NCI-H524 treated with DMSO at 0.1 percent for 48 hours (cell line): ENCODE measurements at regions not wholly inside any gene's neighbourhood (a gene's known extent, or its start where the extent isn't known, plus 50 kb on each side); places are given as distances from the start of the nearest gene placed in this dataset.

Experiments used
- DNase-seq: peaks from one replicate; lab custom pipeline; 2025; lab: John Stamatoyannopoulos, UW

DNA sequence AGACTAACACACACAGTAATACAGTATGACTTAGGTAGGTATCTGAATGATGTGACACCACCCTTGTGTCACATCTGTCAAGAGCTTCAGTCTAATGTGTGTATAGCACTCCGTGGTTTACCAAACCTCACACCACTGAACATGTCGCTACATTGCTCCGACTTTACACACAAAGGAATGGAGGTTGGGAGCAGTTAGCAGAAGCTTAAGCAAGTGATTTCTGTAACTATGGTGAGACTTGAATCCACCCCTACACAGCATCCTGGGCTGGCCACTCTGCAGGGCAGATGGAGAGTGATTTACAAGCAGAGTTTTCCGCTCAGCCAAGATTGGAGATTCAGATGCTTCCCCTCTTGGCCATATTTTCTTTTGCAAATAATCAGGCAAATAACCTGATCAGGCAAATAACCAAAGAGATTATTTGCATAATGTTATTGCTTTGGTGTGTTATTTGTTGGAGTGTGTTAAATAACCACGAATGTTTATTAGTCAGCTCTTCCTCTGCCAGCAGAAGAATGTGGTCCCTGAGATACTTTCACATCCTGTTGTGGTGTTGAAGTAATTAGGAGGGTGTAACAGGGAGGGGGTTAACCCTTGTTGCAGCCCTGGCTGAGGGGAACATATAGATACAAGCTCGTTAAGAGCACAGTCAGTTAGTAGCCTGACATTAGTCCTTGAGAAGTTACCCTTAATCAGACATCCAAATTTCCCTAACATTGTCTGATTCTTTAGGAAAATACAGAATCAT is 92.8 kb downstream of the SNX18 start:
- DNase-seq = no peak

- no peak for DNase-seq
Measured at GRCh38 chr5:54608423-54609085, 91.0 kb downstream of the SNX18 start.

- no peak for DNase-seq
Measured at GRCh38 chr5:54607006-54607405, 89.4 kb downstream of the SNX18 start.

DNA sequence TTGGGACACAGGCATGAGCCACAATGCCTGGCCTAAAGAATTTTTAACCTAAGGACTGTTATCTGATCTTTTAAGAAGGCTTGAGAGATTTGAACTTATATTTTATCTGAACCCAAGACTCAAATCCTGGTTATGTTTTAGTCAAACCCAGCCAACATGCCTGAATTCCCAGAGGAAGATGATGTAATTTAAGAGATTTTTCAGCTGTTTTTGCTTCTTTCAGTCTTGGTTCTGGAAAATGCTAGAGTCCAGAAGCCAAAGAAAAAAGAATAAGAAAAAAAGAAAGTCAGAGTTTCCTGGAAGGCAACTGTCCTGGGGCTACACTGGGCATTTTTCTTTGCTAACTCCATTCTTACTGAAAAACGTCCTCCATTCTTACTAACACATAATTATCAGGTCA is 85.8 kb downstream of the SNX18 start:
- no peak for DNase-seq

DNA sequence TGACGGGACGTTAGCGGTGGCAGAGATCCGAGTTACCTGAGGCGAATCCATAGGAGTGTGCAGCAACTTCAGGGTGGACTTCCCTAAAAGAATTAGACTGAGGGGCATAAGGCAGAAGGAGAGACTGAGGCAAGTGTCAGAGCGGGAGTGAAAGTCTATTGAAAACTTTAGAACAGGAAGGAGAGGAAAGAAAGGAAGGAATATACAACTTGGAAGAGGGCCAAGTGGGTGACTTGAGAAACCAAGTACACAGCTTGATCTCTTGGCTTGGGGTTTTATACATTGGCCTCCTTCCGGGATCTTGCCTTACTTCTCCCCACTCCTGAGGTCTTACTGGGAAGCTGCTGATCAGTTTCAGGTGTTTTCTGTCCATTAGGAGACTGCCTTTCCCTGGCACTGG is 84.9 kb downstream of the SNX18 start:
- DNase-seq = no peak

GRCh38 chr5:54601411-54602230 is 84.1 kb downstream of the SNX18 start:
- no peak for DNase-seq
